ENCODE measurements at regions not wholly inside any gene's neighbourhood (a gene's known extent, or its start where the extent isn't known, plus 50 kb on each side); places are given as distances from the start of the nearest gene placed in this dataset.

- no peak for TF ChIP-seq CTCF (IDR thresholded peaks at IDR 0.05; ENCODE audit: insufficient read depth, low read depth, low read length)
- no peak for TF ChIP-seq EZH2 (IDR thresholded peaks at IDR 0.05; ENCODE audit: insufficient read depth, low read length)
Measured at GRCh38 chr2:147657086-147658000, 187.5 kb upstream of the ACVR2A start.

Data from astrocyte (in vitro differentiated cells and primary cell).